Sigmoid colon (tissue), 6 donors: ENCODE measurements at regions not wholly inside any gene's neighbourhood (a gene's known extent, or its start where the extent isn't known, plus 50 kb on each side); places are given as distances from the start of the nearest gene placed in this dataset.

ENCODE experiments used
- DNase-seq: peaks from one replicate; pipeline ENCODE4 v3.0.0-alpha.2; 2019
- H3K27ac ChIP-seq, 4 donors: fragments of 200-600 bp; sonication (generic); one replicate each; pipeline ENCODE4 v1.5.1; 2016 to 2019; ENCODE audit warnings: mild to moderate bottlenecking in 1 of 4
- H3K27me3 ChIP-seq, 3 donors: fragments of 200-600 bp; sonication (generic); one replicate each; pipeline ENCODE4 v1.5.1; 2019; ENCODE audit warnings: mild to moderate bottlenecking in 1 of 3
- H3K36me3 ChIP-seq, 4 donors: fragments of 200-600 bp; sonication (generic); one replicate each; pipeline ENCODE4 v1.5.1; 2016 to 2019
- H3K4me1 ChIP-seq, 4 donors: fragments of 200-600 bp; sonication (generic); one replicate each; pipeline ENCODE4 v1.5.1; 2017 to 2019
- H3K4me3 ChIP-seq, 4 donors: fragments of 200-600 bp; sonication (generic); one replicate each; pipeline ENCODE4 v1.5.1; 2017 to 2019; ENCODE audit warnings: mild to moderate bottlenecking in 2 of 4, moderate library complexity in 1 of 4
- H3K9me3 ChIP-seq, 4 donors: fragments of 200-600 bp in 3 of 4; sonication (generic) in 3 of 4; one replicate each; pipeline versions ENCODE4 v1.5.1 to v1.6.1; 2013 to 2019
- CTCF ChIP-seq, 4 experiments: fragments of 450-650 bp in 3 of 4; fragments of 200-600 bp in 1 of 4; IDR thresholded peaks; one replicate each; pipeline ENCODE4 v1.5.1; 2016 to 2019; ENCODE audit warnings: antibody characterized with exemption in 4 of 4, mild to moderate bottlenecking in 3 of 4, moderate library complexity in 2 of 4
- EP300 ChIP-seq, 4 donors: sonication (generic); formaldehyde crosslinking; IDR thresholded peaks; one replicate each; pipeline ENCODE4 v1.6.1; 2017; ENCODE audit warnings: antibody characterized with exemption in 4 of 4
- POLR2A ChIP-seq, 2 donors: fragments of 450-650 bp; IDR thresholded peaks; one replicate each; pipeline ENCODE4 v1.6.1; 2016; ENCODE audit warnings: antibody characterized with exemption in 2 of 2, mild to moderate bottlenecking in 2 of 2, moderate library complexity in 2 of 2
- POLR2AphosphoS5 ChIP-seq, 4 donors: sonication (generic); formaldehyde crosslinking; IDR thresholded peaks; one replicate each; pipeline ENCODE4 v1.6.1; 2017; ENCODE audit warnings: antibody characterized with exemption in 4 of 4
- WGBS, 2 donors: extraction: QIAGEN DNeasy Blood & Tissue Kit; methylation state at CpG; one replicate each; pipeline ENCODE4 v1.1.7; 2013; 5-methylcytosine and 5-hydroxymethylcytosine counted together
- intact Hi-C: fragments of 100-400 bp; cut with DNase I; formaldehyde crosslinking; loops from one replicate; pipeline ENCODE4 v1.15.1; 2023
- donor health status: healthy with polysubstance abuse.
- donor health status: healthy.

GRCh38 chr15:91561371-91562100 is 292.0 kb upstream of the SLCO3A1 start:
- no peak overlapping the region for H3K4me3 ChIP-seq
- peaks cover 0 to 3% (median 0%) of the 10 kb centered on the region in 4 donors for H3K4me1 ChIP-seq
- intact Hi-C loops, result no loop called here
- no peaks in the 10 kb centered on the region for H3K27me3 ChIP-seq
- DNase-seq, result peak; percentile 67
- no peaks in the 10 kb centered on the region for H3K36me3 ChIP-seq
- TF ChIP-seq POLR2AphosphoS5 (IDR thresholded peaks at IDR 0.05) (peak in 2 of 4 donors; percentile 20 to 63), POLR2A (IDR thresholded peaks at IDR 0.05) (no peak)
- 75 to 79% methylated on average over 11 of the region's 11 CpGs for WGBS, 2 donors
- H3K9me3 ChIP-seq, result no peaks in the 10 kb centered on the region
- peak overlapping the region in 2 of 4 donors; percentile 9 to 65 for H3K27ac ChIP-seq

DNA sequence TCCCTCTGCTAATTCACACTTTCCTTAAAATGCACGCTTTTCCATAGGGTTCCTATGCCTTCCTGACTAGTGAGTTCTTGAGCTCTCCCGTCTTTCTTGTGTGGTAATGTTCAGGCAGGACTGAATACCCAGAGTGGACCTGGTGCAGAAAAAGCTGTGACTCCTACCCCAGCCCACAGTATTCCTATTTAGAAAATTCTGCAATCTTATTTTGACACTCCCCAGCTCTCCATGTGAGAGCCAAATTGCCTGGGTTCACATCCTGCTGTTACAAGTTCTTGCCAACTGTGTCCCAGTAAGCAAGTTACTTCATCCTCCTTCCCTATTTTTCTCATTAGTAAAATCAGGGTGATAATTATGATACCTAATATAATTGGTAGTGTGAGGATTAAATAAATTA is 290.8 kb upstream of the SLCO3A1 start:
- Histone ChIP-seq H3K4me3 (no peak overlapping the region), H3K27ac (no peak overlapping the region), H3K36me3 (no peaks in the 10 kb centered on the region), H3K27me3 (no peaks in the 10 kb centered on the region), H3K4me1 (peaks cover 0 to 3% (median 0%) of the 10 kb centered on the region in 4 donors), H3K9me3 (no peaks in the 10 kb centered on the region)
- intact Hi-C loops, result no loop called here
- no peak for TF ChIP-seq POLR2AphosphoS5 (IDR thresholded peaks at IDR 0.05)
- TF ChIP-seq POLR2A (IDR thresholded peaks at IDR 0.05), result no peak
- TF ChIP-seq EP300 (IDR thresholded peaks at IDR 0.05), result no peak
- TF ChIP-seq CTCF (IDR thresholded peaks at IDR 0.05), result no peak
- WGBS, 2 donors, result 89 to 91% methylated on average over 2 of the region's 2 CpGs
- DNase-seq, result no peak

DNA sequence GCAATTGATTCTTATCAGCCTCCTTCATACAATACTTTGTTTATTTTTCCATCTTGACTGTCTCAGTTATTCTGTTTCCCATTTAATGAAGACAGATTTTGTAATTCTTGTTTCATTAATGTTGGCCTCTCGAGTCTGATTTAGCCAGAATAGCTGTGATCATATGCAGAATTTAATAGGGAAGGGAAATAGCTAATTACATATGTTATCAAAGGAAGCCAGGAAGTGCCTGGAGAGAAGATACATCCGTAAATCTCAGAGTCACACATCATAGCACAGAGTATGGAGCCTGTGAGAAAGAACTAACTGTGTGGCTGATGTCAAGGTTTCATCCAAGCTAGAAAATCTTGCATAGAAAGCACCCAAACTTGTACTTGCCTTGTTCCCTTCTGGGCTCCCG is 288.9 kb upstream of the SLCO3A1 start:
- Histone ChIP-seq H3K4me1 (peaks cover 0 to 3% (median 0%) of the 10 kb centered on the region in 4 donors), H3K27ac (no peak overlapping the region), H3K27me3 (no peaks in the 10 kb centered on the region), H3K4me3 (no peak overlapping the region), H3K36me3 (no peaks in the 10 kb centered on the region), H3K9me3 (no peaks in the 10 kb centered on the region)
- intact Hi-C loops, result no loop called here
- 77 to 86% methylated on average over 3 of the region's 3 CpGs for WGBS, 2 donors
- DNase-seq, result no peak
- TF ChIP-seq POLR2AphosphoS5 (IDR thresholded peaks at IDR 0.05) (no peak), CTCF (IDR thresholded peaks at IDR 0.05) (no peak), POLR2A (IDR thresholded peaks at IDR 0.05) (no peak), EP300 (IDR thresholded peaks at IDR 0.05) (no peak)

- no peak overlapping the region for H3K4me3 ChIP-seq
- intact Hi-C loops, result no loop called here
- WGBS, 2 donors, result 79 to 86% methylated on average over 4 of the region's 4 CpGs
Observed at GRCh38 chr15:91566141-91566540, 287.4 kb upstream of the SLCO3A1 start.

DNA sequence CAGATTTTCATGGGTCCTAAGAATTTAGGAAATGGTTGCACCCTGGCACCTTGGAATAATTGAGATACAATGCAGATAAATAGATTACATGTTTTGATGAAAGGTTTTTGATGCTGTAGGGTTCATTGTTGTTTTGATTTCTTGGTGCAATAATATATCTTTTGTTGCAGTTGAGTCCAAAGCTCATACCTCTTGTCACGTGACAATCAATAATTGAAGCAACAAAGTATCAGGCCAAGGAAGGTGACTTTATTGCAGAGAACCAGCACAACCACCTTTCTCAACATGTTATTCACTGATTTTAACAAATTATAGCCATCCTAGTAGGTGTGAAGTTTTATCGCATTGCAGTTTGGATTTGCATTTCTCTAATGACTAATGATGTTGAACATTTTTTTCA is 285.5 kb upstream of the SLCO3A1 start:
- no peak for DNase-seq
- Histone ChIP-seq H3K4me1 (no peaks in the 10 kb centered on the region), H3K36me3 (no peaks in the 10 kb centered on the region), H3K27me3 (no peaks in the 10 kb centered on the region), H3K9me3 (no peaks in the 10 kb centered on the region), H3K4me3 (no peak overlapping the region), H3K27ac (no peak overlapping the region)
- 28 to 74% methylated on average over 2 of the region's 2 CpGs for WGBS, 2 donors
- TF ChIP-seq POLR2A (IDR thresholded peaks at IDR 0.05) (no peak), CTCF (IDR thresholded peaks at IDR 0.05) (no peak), EP300 (IDR thresholded peaks at IDR 0.05) (no peak), POLR2AphosphoS5 (IDR thresholded peaks at IDR 0.05) (no peak)
- intact Hi-C loops, result no loop called here

More at GRCh38 chr15:91566141-91566540, 287.4 kb upstream of the SLCO3A1 start:
- TF ChIP-seq POLR2AphosphoS5 (IDR thresholded peaks at IDR 0.05) (no peak), EP300 (IDR thresholded peaks at IDR 0.05) (no peak), CTCF (IDR thresholded peaks at IDR 0.05) (no peak), POLR2A (IDR thresholded peaks at IDR 0.05) (no peak)
- no peaks in the 10 kb centered on the region for H3K36me3 ChIP-seq
- no peak for DNase-seq
- peaks cover 0 to 2% (median 0%) of the 10 kb centered on the region in 4 donors for H3K4me1 ChIP-seq
- no peaks in the 10 kb centered on the region for H3K9me3 ChIP-seq
- no peak overlapping the region for H3K27ac ChIP-seq
- no peaks in the 10 kb centered on the region for H3K27me3 ChIP-seq
